GM12878 (cell line): ENCODE measurements at regions not wholly inside any gene's neighbourhood (a gene's known extent, or its start where the extent isn't known, plus 50 kb on each side); places are given as distances from the start of the nearest gene placed in this dataset.

Experiments
- BACH1 ChIP-seq: fragments of 450-650 bp; IDR thresholded peaks from 2 replicates; pipeline ENCODE4 v1.6.1; 2017; ENCODE audit warnings: mild to moderate bottlenecking, borderline replicate concordance
- BMI1 ChIP-seq: fragments of 450-650 bp; IDR thresholded peaks from 2 replicates; pipeline ENCODE4 v1.6.1; 2016; ENCODE audit warnings: mild to moderate bottlenecking, moderate library complexity, borderline replicate concordance
- CTCF ChIP-seq, 3 experiments: IDR thresholded peaks in 2 of 3; conservative IDR thresholded peaks in 1 of 3; 2 replicates each; pipeline ENCODE4 v1.5.1; 2011; ENCODE audit warnings: low read depth in 3 of 3, low read length in 3 of 3, mild to moderate bottlenecking in 3 of 3, control low read depth in 2 of 3, moderate library complexity in 2 of 3, inconsistent platforms in 1 of 3, mixed read lengths in 1 of 3; ENCODE audit not compliant: control insufficient read depth in 2 of 3, insufficient read depth in 1 of 3; ENCODE audit errors: extremely low read depth in 1 of 3
- HCFC1 ChIP-seq: fragments of 150-350 bp; IDR thresholded peaks from 2 replicates; pipeline ENCODE4 v1.6.1; 2014; ENCODE audit warnings: low read length
- IRF3 ChIP-seq: fragments of 450-650 bp; IDR thresholded peaks from 2 replicates; pipeline ENCODE4 v1.6.1; 2014; ENCODE audit warnings: mild to moderate bottlenecking
- POLR2A ChIP-seq: IDR thresholded peaks from 2 replicates; pipeline ENCODE4 v1.6.1; 2011; ENCODE audit warnings: low read depth, mild to moderate bottlenecking, low read length
- REST ChIP-seq: IDR thresholded peaks from 2 replicates; pipeline ENCODE4 v1.6.1; 2012; ENCODE audit warnings: mild to moderate bottlenecking, low read depth, low read length

GRCh38 chr12:91805031-91805430 is 340.6 kb downstream of the BTG1 start:
- no peak for TF ChIP-seq POLR2A
- TF ChIP-seq CTCF (IDR thresholded peaks at IDR 0.05 in 2 of 3, conservative IDR thresholded peaks at IDR 0.05 in 1 of 3; ENCODE audit: control insufficient read depth in 2 of 3, extremely low read depth in 1 of 3, insufficient read depth in 1 of 3, low read depth in 3 of 3, low read length in 3 of 3) = no peak
- no peak for TF ChIP-seq BMI1
- no peak for TF ChIP-seq IRF3
- no peak for TF ChIP-seq REST
- TF ChIP-seq BACH1 = no peak
- TF ChIP-seq HCFC1 = no peak
